Epithelial cell of esophagus (primary cell): ENCODE measurements at regions not wholly inside any gene's neighbourhood (a gene's known extent, or its start where the extent isn't known, plus 50 kb on each side); places are given as distances from the start of the nearest gene placed in this dataset.

Experiments used
- DNase-seq: peaks from one replicate; pipeline ENCODE4 v3.0.0; 2010; ENCODE audit warnings: low read depth
- H3K4me3 ChIP-seq: 2 replicates; pipeline ENCODE4 v1.5.1; 2011; ENCODE audit warnings: mild to moderate bottlenecking, low read length, control low read depth
- CTCF ChIP-seq: IDR thresholded peaks from 2 replicates; pipeline ENCODE4 v1.5.1; 2011; ENCODE audit warnings: low read depth, mild to moderate bottlenecking, low read length, control low read depth, inconsistent platforms; ENCODE audit not compliant: insufficient read depth; ENCODE audit errors: missing control alignments

GRCh38 chr2:14194233-14194632 lies 438.3 kb upstream of the LRATD1 start:
- DNase-seq = peak; percentile 4
- TF ChIP-seq CTCF = no peak

GRCh38 chr2:14197293-14197692 lies 435.2 kb upstream of the LRATD1 start:
- H3K4me3 ChIP-seq = no peak overlapping the region
- TF ChIP-seq CTCF = no peak
- DNase-seq = no peak

More at GRCh38 chr2:14194233-14194632, 438.3 kb upstream of the LRATD1 start:
- no peak overlapping the region for H3K4me3 ChIP-seq

GRCh38 chr2:14199040-14199439 lies 433.5 kb upstream of the LRATD1 start:
- no peak for TF ChIP-seq CTCF
- DNase-seq = peak; percentile 8
- no peak overlapping the region for H3K4me3 ChIP-seq

- DNase-seq = peak; percentile 76
- TF ChIP-seq CTCF = no peak
- no peak overlapping the region for H3K4me3 ChIP-seq
Observed at GRCh38 chr2:14219306-14219705, 413.2 kb upstream of the LRATD1 start.

- no peak overlapping the region for H3K4me3 ChIP-seq
- peak; percentile 65 for DNase-seq
- no peak for TF ChIP-seq CTCF
Observed at GRCh38 chr2:14220101-14220500, 412.4 kb upstream of the LRATD1 start.

GRCh38 chr2:14221466-14221865 lies 411.1 kb upstream of the LRATD1 start:
- DNase-seq = no peak
- TF ChIP-seq CTCF = no peak
- H3K4me3 ChIP-seq = no peak overlapping the region

- DNase-seq = peak; percentile 7
- no peak overlapping the region for H3K4me3 ChIP-seq
- no peak for TF ChIP-seq CTCF
Observed at GRCh38 chr2:14223576-14223975, 408.9 kb upstream of the LRATD1 start.
